HEK293 (cell line): ENCODE measurements at regions not wholly inside any gene's neighbourhood (a gene's known extent, or its start where the extent isn't known, plus 50 kb on each side); places are given as distances from the start of the nearest gene placed in this dataset.
A peak's percentile ranks its signal among the peaks of the same experiment; 100 is the strongest.

ENCODE experiments used
- CTCF ChIA-PET: fragments of 350-600 bp; formaldehyde crosslinking; extraction: SDS; loops from one replicate; lab custom pipeline; 2021; ENCODE audit warnings: antibody characterized with exemption; lab: Yijun Ruan, JAX
- POLR2A ChIA-PET: fragments of 300-600 bp; formaldehyde crosslinking; extraction: SDS; loops from one replicate; lab custom pipeline; 2020; ENCODE audit warnings: antibody characterized with exemption, inconsistent platforms; lab: Yijun Ruan, JAX
- H3K27ac ChIP-seq: fragments of 200-500 bp; sonication (Bioruptor generic); 2 replicates; pipeline ENCODE4 v1.5.1; 2014; ENCODE audit warnings: low read depth, low read length, control low read depth, inconsistent platforms; ENCODE audit errors: extremely low read depth
- H3K36me3 ChIP-seq, 2 experiments: fragments of 200-500 bp in 1 of 2; sonication (Bioruptor generic) in 1 of 2; 1 replicate in 1 of 2; 2 replicates in 1 of 2; pipeline ENCODE4 v1.5.1; 2014 to 2017; ENCODE audit warnings: inconsistent platforms in 2 of 2, low read length in 2 of 2; ENCODE audit not compliant: control insufficient read depth in 2 of 2, insufficient read depth in 1 of 2
- H3K4me1 ChIP-seq: fragments of 200-500 bp; sonication (Bioruptor generic); 2 replicates; pipeline ENCODE4 v1.5.1; 2014; ENCODE audit warnings: mild to moderate bottlenecking, low read length, inconsistent platforms; ENCODE audit not compliant: control insufficient read depth, insufficient read depth
- H3K4me3 ChIP-seq: 2 replicates; pipeline ENCODE4 v1.5.1; 2011; ENCODE audit warnings: low read depth, mild to moderate bottlenecking, control low read depth, low read length, moderate library complexity
- H3K9me3 ChIP-seq: fragments of 200-500 bp; sonication (Bioruptor generic); 2 replicates; pipeline ENCODE4 v1.5.1; 2014; ENCODE audit warnings: low read depth, low read length, inconsistent platforms; ENCODE audit not compliant: control insufficient read depth, insufficient read depth
- GLIS2 ChIP-seq: fragments of 450-650 bp; formaldehyde crosslinking; IDR thresholded peaks from 2 replicates; pipeline ENCODE4 v1.5.1; 2016; ENCODE audit warnings: missing biosample characterization, missing genetic modification characterization
- HOXD13 ChIP-seq: sonication (generic); formaldehyde crosslinking; IDR thresholded peaks from 2 replicates; pipeline ENCODE4 v1.8.0; 2022; ENCODE audit warnings: missing genetic modification reagents, borderline replicate concordance
- MEIS1 ChIP-seq: sonication (generic); formaldehyde crosslinking; IDR thresholded peaks from 2 replicates; pipeline ENCODE4 v1.8.1; 2022; ENCODE audit warnings: missing genetic modification reagents, mild to moderate bottlenecking, borderline replicate concordance
- OSR2 ChIP-seq: fragments of 450-650 bp; formaldehyde crosslinking; IDR thresholded peaks from 2 replicates; pipeline ENCODE4 v1.5.1; 2016; ENCODE audit warnings: missing biosample characterization, missing genetic modification characterization
- OVOL3 ChIP-seq: fragments of 450-650 bp; formaldehyde crosslinking; IDR thresholded peaks from 2 replicates; pipeline ENCODE4 v1.5.1; 2016; ENCODE audit warnings: missing biosample characterization, missing genetic modification characterization
- SETDB1 ChIP-seq: IDR thresholded peaks from one replicate; pipeline ENCODE4 v1.6.1; 2017; ENCODE audit warnings: mild to moderate bottlenecking, low read length, moderate library complexity, mixed read lengths; ENCODE audit not compliant: insufficient read length
- ZFHX2 ChIP-seq: fragments of 450-650 bp; formaldehyde crosslinking; conservative IDR thresholded peaks from 2 replicates; pipeline ENCODE4 v1.5.1; 2016; ENCODE audit warnings: missing biosample characterization, missing genetic modification characterization
- ZFP3 ChIP-seq: fragments of 450-650 bp; formaldehyde crosslinking; IDR thresholded peaks from 2 replicates; pipeline ENCODE4 v1.5.1; 2016; ENCODE audit warnings: low read depth, missing biosample characterization, missing genetic modification characterization
- ZIC2 ChIP-seq: fragments of 450-650 bp; formaldehyde crosslinking; IDR thresholded peaks from 2 replicates; pipeline ENCODE4 v1.5.1; 2016; ENCODE audit warnings: missing biosample characterization, missing genetic modification characterization
- ZNF121 ChIP-seq: fragments of 450-650 bp; formaldehyde crosslinking; IDR thresholded peaks from 2 replicates; pipeline ENCODE4 v1.5.1; 2016; ENCODE audit warnings: missing biosample characterization, missing genetic modification characterization
- ZNF174 ChIP-seq: fragments of 450-650 bp; formaldehyde crosslinking; IDR thresholded peaks from 2 replicates; pipeline ENCODE4 v1.5.0; 2017; ENCODE audit warnings: missing biosample characterization, mild to moderate bottlenecking, missing genetic modification characterization
- ZNF48 ChIP-seq: fragments of 450-650 bp; formaldehyde crosslinking; IDR thresholded peaks from 2 replicates; pipeline ENCODE4 v1.5.1; 2016; ENCODE audit warnings: missing biosample characterization, missing genetic modification characterization
- ZNF548 ChIP-seq: fragments of 450-650 bp; formaldehyde crosslinking; IDR thresholded peaks from 2 replicates; pipeline ENCODE4 v1.5.1; 2016; ENCODE audit warnings: missing biosample characterization, missing genetic modification characterization
- ZNF549 ChIP-seq: fragments of 450-650 bp; IDR thresholded peaks from 2 replicates; pipeline ENCODE4 v1.5.1; 2018; ENCODE audit warnings: missing biosample characterization, missing genetic modification characterization, mild to moderate bottlenecking, inconsistent platforms, moderate library complexity
- ZNF747 ChIP-seq: fragments of 450-650 bp; formaldehyde crosslinking; IDR thresholded peaks from 2 replicates; pipeline ENCODE4 v1.5.1; 2016; ENCODE audit warnings: missing biosample characterization, missing genetic modification characterization
- ZNF785 ChIP-seq: fragments of 450-650 bp; formaldehyde crosslinking; IDR thresholded peaks from 2 replicates; pipeline ENCODE4 v1.5.1; 2016; ENCODE audit warnings: missing biosample characterization, missing genetic modification characterization
- ZSCAN4 ChIP-seq: fragments of 450-650 bp; formaldehyde crosslinking; IDR thresholded peaks from 2 replicates; pipeline ENCODE4 v1.5.1; 2017; ENCODE audit warnings: missing biosample characterization, missing genetic modification characterization
- ZSCAN5A ChIP-seq: fragments of 450-650 bp; formaldehyde crosslinking; IDR thresholded peaks from 2 replicates; pipeline ENCODE4 v1.5.1; 2016; ENCODE audit warnings: missing biosample characterization, missing genetic modification characterization
- TF ChIP-seq, protein P1 (sequence below): fragments of 450-650 bp; formaldehyde crosslinking; IDR thresholded peaks from 2 replicates; pipeline ENCODE4 v1.5.1; 2016; ENCODE audit warnings: missing biosample characterization, missing genetic modification characterization
- TF ChIP-seq, protein P2 (sequence below): fragments of 450-650 bp; formaldehyde crosslinking; IDR thresholded peaks from 2 replicates; pipeline ENCODE4 v1.5.1; 2017; ENCODE audit warnings: missing biosample characterization, missing genetic modification characterization
- TF ChIP-seq, protein P3 (sequence below): fragments of 450-650 bp; formaldehyde crosslinking; IDR thresholded peaks from 2 replicates; pipeline ENCODE4 v1.5.1; 2017; ENCODE audit warnings: missing biosample characterization, missing genetic modification characterization
- TF ChIP-seq, protein P4 (sequence below): fragments of 450-650 bp; formaldehyde crosslinking; IDR thresholded peaks from 2 replicates; pipeline ENCODE4 v1.5.1; 2016; ENCODE audit warnings: missing biosample characterization, missing genetic modification characterization
- TF ChIP-seq, protein P5 (sequence below): fragments of 450-650 bp; formaldehyde crosslinking; IDR thresholded peaks from 2 replicates; pipeline ENCODE4 v1.5.1; 2016; ENCODE audit warnings: missing biosample characterization, missing genetic modification characterization

DNA sequence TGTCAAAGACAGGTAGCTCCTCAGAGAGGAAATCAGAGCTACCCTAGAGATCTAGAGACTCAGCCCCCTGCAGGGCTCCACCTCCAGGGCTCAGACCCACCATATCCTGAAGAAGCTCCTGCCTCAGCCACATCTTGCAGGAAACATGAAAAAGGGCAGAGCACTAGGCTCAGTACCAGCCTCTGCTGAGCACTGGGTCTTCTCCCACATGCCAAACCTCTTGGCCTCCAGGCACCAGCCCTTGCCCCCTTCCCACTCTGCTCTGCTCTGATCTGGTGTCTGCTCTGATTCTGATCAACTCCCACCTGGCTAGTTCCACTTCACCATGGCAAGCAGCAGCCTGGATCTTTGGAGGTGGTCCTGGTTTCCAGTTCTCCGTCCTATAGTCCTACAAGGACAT lies 114.3 kb upstream of the SLC66A3 start (continued):
- TF ChIP-seq, protein P1, sequence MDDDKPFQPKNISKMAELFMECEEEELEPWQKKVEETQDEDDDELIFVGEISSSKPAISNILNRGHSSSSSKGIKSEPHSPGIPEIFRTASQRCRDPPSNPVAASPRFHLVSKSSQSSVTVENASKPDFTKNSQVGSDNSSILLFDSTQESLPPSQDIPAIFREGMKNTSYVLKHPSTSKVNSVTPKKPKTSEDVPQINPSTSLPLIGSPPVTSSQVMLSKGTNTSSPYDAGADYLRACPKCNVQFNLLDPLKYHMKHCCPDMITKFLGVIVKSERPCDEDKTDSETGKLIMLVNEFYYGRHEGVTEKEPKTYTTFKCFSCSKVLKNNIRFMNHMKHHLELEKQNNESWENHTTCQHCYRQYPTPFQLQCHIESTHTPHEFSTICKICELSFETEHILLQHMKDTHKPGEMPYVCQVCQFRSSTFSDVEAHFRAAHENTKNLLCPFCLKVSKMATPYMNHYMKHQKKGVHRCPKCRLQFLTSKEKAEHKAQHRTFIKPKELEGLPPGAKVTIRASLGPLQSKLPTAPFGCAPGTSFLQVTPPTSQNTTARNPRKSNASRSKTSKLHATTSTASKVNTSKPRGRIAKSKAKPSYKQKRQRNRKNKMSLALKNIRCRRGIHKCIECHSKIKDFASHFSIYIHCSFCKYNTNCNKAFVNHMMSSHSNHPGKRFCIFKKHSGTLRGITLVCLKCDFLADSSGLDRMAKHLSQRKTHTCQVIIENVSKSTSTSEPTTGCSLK (tag by site-specific recombination): no peak
- TF ChIP-seq ZNF747 (tag by site-specific recombination) (no peak), OSR2 (no peak), ZNF548 (tag by site-specific recombination) (no peak), MEIS1 (CRISPR knock-in tag) (no peak), ZSCAN4 (tag by site-specific recombination) (no peak), ZNF549 (tag by site-specific recombination) (no peak)

- Histone ChIP-seq H3K36me3 (no peaks in the 10 kb centered on the region), H3K9me3 (no peaks in the 10 kb centered on the region), H3K27ac (no peak overlapping the region), H3K4me3 (no peak overlapping the region), H3K4me1 (no peaks in the 10 kb centered on the region)
- ChIA-PET POLR2A (no interaction called here), CTCF (no interaction called here)
- no peak for TF ChIP-seq GLIS2 (tag by site-specific recombination)
- TF ChIP-seq ZIC2 (tag by site-specific recombination): peak; percentile 56; the same call in 1 of the 2 replicates
- no peak for TF ChIP-seq MEIS1 (CRISPR knock-in tag)
- TF ChIP-seq ZNF174 (tag by site-specific recombination): no peak
- TF ChIP-seq HOXD13 (CRISPR knock-in tag): no peak
- TF ChIP-seq, protein P2, sequence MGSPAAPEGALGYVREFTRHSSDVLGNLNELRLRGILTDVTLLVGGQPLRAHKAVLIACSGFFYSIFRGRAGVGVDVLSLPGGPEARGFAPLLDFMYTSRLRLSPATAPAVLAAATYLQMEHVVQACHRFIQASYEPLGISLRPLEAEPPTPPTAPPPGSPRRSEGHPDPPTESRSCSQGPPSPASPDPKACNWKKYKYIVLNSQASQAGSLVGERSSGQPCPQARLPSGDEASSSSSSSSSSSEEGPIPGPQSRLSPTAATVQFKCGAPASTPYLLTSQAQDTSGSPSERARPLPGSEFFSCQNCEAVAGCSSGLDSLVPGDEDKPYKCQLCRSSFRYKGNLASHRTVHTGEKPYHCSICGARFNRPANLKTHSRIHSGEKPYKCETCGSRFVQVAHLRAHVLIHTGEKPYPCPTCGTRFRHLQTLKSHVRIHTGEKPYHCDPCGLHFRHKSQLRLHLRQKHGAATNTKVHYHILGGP: no peak
- no peak for TF ChIP-seq ZFHX2 (tag by site-specific recombination)
These were observed 112.4 kb upstream of the SLC66A3 start for GRCh38 chr2:11042841-11043240.

GRCh38 chr2:11043245-11043644 lies 112.0 kb upstream of the SLC66A3 start:
- POLR2A ChIA-PET: no interaction called here
- CTCF ChIA-PET: no interaction called here
- H3K27ac ChIP-seq: no peak overlapping the region
- H3K4me3 ChIP-seq: no peak overlapping the region
- no peaks in the 10 kb centered on the region for H3K36me3 ChIP-seq
- H3K9me3 ChIP-seq: no peaks in the 10 kb centered on the region
- no peaks in the 10 kb centered on the region for H3K4me1 ChIP-seq
- TF ChIP-seq, protein P3, sequence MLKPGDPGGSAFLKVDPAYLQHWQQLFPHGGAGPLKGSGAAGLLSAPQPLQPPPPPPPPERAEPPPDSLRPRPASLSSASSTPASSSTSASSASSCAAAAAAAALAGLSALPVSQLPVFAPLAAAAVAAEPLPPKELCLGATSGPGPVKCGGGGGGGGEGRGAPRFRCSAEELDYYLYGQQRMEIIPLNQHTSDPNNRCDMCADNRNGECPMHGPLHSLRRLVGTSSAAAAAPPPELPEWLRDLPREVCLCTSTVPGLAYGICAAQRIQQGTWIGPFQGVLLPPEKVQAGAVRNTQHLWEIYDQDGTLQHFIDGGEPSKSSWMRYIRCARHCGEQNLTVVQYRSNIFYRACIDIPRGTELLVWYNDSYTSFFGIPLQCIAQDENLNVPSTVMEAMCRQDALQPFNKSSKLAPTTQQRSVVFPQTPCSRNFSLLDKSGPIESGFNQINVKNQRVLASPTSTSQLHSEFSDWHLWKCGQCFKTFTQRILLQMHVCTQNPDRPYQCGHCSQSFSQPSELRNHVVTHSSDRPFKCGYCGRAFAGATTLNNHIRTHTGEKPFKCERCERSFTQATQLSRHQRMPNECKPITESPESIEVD (tag by site-specific recombination): no peak
- TF ChIP-seq, protein P4, sequence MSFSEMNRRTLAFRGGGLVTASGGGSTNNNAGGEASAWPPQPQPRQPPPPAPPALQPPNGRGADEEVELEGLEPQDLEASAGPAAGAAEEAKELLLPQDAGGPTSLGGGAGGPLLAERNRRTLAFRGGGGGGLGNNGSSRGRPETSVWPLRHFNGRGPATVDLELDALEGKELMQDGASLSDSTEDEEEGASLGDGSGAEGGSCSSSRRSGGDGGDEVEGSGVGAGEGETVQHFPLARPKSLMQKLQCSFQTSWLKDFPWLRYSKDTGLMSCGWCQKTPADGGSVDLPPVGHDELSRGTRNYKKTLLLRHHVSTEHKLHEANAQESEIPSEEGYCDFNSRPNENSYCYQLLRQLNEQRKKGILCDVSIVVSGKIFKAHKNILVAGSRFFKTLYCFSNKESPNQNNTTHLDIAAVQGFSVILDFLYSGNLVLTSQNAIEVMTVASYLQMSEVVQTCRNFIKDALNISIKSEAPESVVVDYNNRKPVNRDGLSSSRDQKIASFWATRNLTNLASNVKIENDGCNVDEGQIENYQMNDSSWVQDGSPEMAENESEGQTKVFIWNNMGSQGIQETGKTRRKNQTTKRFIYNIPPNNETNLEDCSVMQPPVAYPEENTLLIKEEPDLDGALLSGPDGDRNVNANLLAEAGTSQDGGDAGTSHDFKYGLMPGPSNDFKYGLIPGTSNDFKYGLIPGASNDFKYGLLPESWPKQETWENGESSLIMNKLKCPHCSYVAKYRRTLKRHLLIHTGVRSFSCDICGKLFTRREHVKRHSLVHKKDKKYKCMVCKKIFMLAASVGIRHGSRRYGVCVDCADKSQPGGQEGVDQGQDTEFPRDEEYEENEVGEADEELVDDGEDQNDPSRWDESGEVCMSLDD (tag by site-specific recombination): no peak
- TF ChIP-seq, protein P5, sequence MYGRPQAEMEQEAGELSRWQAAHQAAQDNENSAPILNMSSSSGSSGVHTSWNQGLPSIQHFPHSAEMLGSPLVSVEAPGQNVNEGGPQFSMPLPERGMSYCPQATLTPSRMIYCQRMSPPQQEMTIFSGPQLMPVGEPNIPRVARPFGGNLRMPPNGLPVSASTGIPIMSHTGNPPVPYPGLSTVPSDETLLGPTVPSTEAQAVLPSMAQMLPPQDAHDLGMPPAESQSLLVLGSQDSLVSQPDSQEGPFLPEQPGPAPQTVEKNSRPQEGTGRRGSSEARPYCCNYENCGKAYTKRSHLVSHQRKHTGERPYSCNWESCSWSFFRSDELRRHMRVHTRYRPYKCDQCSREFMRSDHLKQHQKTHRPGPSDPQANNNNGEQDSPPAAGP: no peak
- TF ChIP-seq ZNF48 (tag by site-specific recombination) (no peak), ZSCAN5A (tag by site-specific recombination) (no peak), ZNF785 (tag by site-specific recombination) (no peak), OVOL3 (tag by site-specific recombination) (no peak), SETDB1 (no peak), ZFP3 (tag by site-specific recombination) (no peak), ZNF121 (tag by site-specific recombination) (no peak)
